MG63 (cell line): ENCODE measurements at regions not wholly inside any gene's neighbourhood (a gene's known extent, or its start where the extent isn't known, plus 50 kb on each side); places are given as distances from the start of the nearest gene placed in this dataset.
A peak's percentile ranks its signal among the peaks of the same experiment; 100 is the strongest.

Experiments used
- DNase-seq: peaks from one replicate; pipeline ENCODE4 v3.0.0-alpha.2; 2020
- H3K27me3 ChIP-seq: fragments of 250-450 bp; sonication (Bioruptor Pico); 2 replicates; pipeline ENCODE4 v1.5.1; 2020; ENCODE audit warnings: mild to moderate bottlenecking, moderate library complexity
- H3K36me3 ChIP-seq: fragments of 250-450 bp; sonication (Bioruptor Pico); 2 replicates; pipeline ENCODE4 v1.5.1; 2020; ENCODE audit warnings: mild to moderate bottlenecking, moderate library complexity
- H3K4me3 ChIP-seq: fragments of 250-450 bp; sonication (Bioruptor Pico); 2 replicates; pipeline ENCODE4 v1.5.1; 2020; ENCODE audit warnings: mild to moderate bottlenecking, moderate library complexity
- H3K9me3 ChIP-seq: fragments of 250-450 bp; sonication (Bioruptor Pico); 2 replicates; pipeline ENCODE4 v1.5.1; 2020; ENCODE audit warnings: mild to moderate bottlenecking, moderate library complexity

GRCh38 chr14:42323426-42323825 lies 716.8 kb downstream of the LRFN5 start:
- Histone ChIP-seq H3K27me3 (no peaks in the 10 kb centered on the region), H3K9me3 (no peaks in the 10 kb centered on the region), H3K4me3 (no peak overlapping the region), H3K36me3 (no peaks in the 10 kb centered on the region)
- no peak for DNase-seq

- no peak for DNase-seq
- H3K36me3 ChIP-seq = no peaks in the 10 kb centered on the region
- no peaks in the 10 kb centered on the region for H3K9me3 ChIP-seq
- no peak overlapping the region for H3K4me3 ChIP-seq
- no peaks in the 10 kb centered on the region for H3K27me3 ChIP-seq
These were observed 716.0 kb downstream of the LRFN5 start for GRCh38 chr14:42322531-42323284.

GRCh38 chr14:42319996-42320395 lies 713.3 kb downstream of the LRFN5 start:
- Histone ChIP-seq H3K27me3 (no peaks in the 10 kb centered on the region), H3K36me3 (no peaks in the 10 kb centered on the region), H3K9me3 (no peaks in the 10 kb centered on the region), H3K4me3 (no peak overlapping the region)
- no peak for DNase-seq

GRCh38 chr14:42316693-42317092 lies 710.0 kb downstream of the LRFN5 start:
- DNase-seq = no peak
- Histone ChIP-seq H3K9me3 (no peaks in the 10 kb centered on the region), H3K36me3 (no peaks in the 10 kb centered on the region), H3K27me3 (no peaks in the 10 kb centered on the region), H3K4me3 (no peak overlapping the region)

- DNase-seq = no peak
- H3K9me3 ChIP-seq = no peaks in the 10 kb centered on the region
- H3K27me3 ChIP-seq = no peaks in the 10 kb centered on the region
- H3K4me3 ChIP-seq = no peak overlapping the region
- H3K36me3 ChIP-seq = no peaks in the 10 kb centered on the region
These were observed 705.2 kb downstream of the LRFN5 start for GRCh38 chr14:42311876-42312275.

- no peak for DNase-seq
- Histone ChIP-seq H3K36me3 (no peaks in the 10 kb centered on the region), H3K4me3 (no peak overlapping the region), H3K9me3 (no peaks in the 10 kb centered on the region), H3K27me3 (no peaks in the 10 kb centered on the region)
These were observed 700.7 kb downstream of the LRFN5 start for GRCh38 chr14:42307239-42307825.

GRCh38 chr14:42299692-42300091 lies 693.0 kb downstream of the LRFN5 start:
- H3K27me3 ChIP-seq = no peaks in the 10 kb centered on the region
- no peaks in the 10 kb centered on the region for H3K36me3 ChIP-seq
- no peak for DNase-seq
- H3K9me3 ChIP-seq = no peaks in the 10 kb centered on the region
- no peak overlapping the region for H3K4me3 ChIP-seq

- no peak for DNase-seq
- H3K9me3 ChIP-seq = no peaks in the 10 kb centered on the region
- no peaks in the 10 kb centered on the region for H3K27me3 ChIP-seq
- no peaks in the 10 kb centered on the region for H3K36me3 ChIP-seq
- no peak overlapping the region for H3K4me3 ChIP-seq
These were observed 686.5 kb downstream of the LRFN5 start for GRCh38 chr14:42293180-42293579.

- no peak for DNase-seq
- Histone ChIP-seq H3K9me3 (no peaks in the 10 kb centered on the region), H3K4me3 (peak overlapping the region; percentile 41), H3K36me3 (no peaks in the 10 kb centered on the region), H3K27me3 (no peaks in the 10 kb centered on the region)
These were observed 671.2 kb downstream of the LRFN5 start for GRCh38 chr14:42277840-42278239.

GRCh38 chr14:42269234-42269633 lies 662.6 kb downstream of the LRFN5 start:
- H3K27me3 ChIP-seq = no peaks in the 10 kb centered on the region
- DNase-seq = no peak
- H3K9me3 ChIP-seq = no peaks in the 10 kb centered on the region
- H3K4me3 ChIP-seq = no peak overlapping the region
- H3K36me3 ChIP-seq = no peaks in the 10 kb centered on the region

GRCh38 chr14:42248131-42248530 lies 641.5 kb downstream of the LRFN5 start:
- Histone ChIP-seq H3K4me3 (no peak overlapping the region), H3K9me3 (no peaks in the 10 kb centered on the region), H3K36me3 (no peaks in the 10 kb centered on the region), H3K27me3 (no peaks in the 10 kb centered on the region)
- no peak for DNase-seq

- no peak for DNase-seq
- no peak overlapping the region for H3K4me3 ChIP-seq
- H3K27me3 ChIP-seq = no peaks in the 10 kb centered on the region
- H3K36me3 ChIP-seq = no peaks in the 10 kb centered on the region
- H3K9me3 ChIP-seq = no peaks in the 10 kb centered on the region
These were observed 634.4 kb downstream of the LRFN5 start for GRCh38 chr14:42241101-42241500.

- Histone ChIP-seq H3K4me3 (no peak overlapping the region), H3K36me3 (no peaks in the 10 kb centered on the region), H3K27me3 (no peaks in the 10 kb centered on the region), H3K9me3 (no peaks in the 10 kb centered on the region)
- no peak for DNase-seq
These were observed 623.3 kb downstream of the LRFN5 start for GRCh38 chr14:42229976-42230375.

GRCh38 chr14:42229294-42229693 lies 622.6 kb downstream of the LRFN5 start:
- Histone ChIP-seq H3K27me3 (no peaks in the 10 kb centered on the region), H3K9me3 (no peaks in the 10 kb centered on the region), H3K36me3 (no peaks in the 10 kb centered on the region), H3K4me3 (no peak overlapping the region)
- no peak for DNase-seq

GRCh38 chr14:42228611-42229010 lies 621.9 kb downstream of the LRFN5 start:
- no peak overlapping the region for H3K4me3 ChIP-seq
- H3K9me3 ChIP-seq = no peaks in the 10 kb centered on the region
- no peaks in the 10 kb centered on the region for H3K36me3 ChIP-seq
- no peaks in the 10 kb centered on the region for H3K27me3 ChIP-seq
- DNase-seq = no peak

- no peaks in the 10 kb centered on the region for H3K9me3 ChIP-seq
- no peaks in the 10 kb centered on the region for H3K36me3 ChIP-seq
- no peaks in the 10 kb centered on the region for H3K27me3 ChIP-seq
- DNase-seq = peak; percentile 51
- no peak overlapping the region for H3K4me3 ChIP-seq
These were observed 617.6 kb downstream of the LRFN5 start for GRCh38 chr14:42224053-42224888.

GRCh38 chr14:42222924-42223471 lies 616.3 kb downstream of the LRFN5 start:
- H3K9me3 ChIP-seq = no peaks in the 10 kb centered on the region
- peak; percentile 69 for DNase-seq
- no peaks in the 10 kb centered on the region for H3K36me3 ChIP-seq
- H3K27me3 ChIP-seq = no peaks in the 10 kb centered on the region
- H3K4me3 ChIP-seq = no peak overlapping the region
